T-cell (primary cell): ENCODE measurements at regions not wholly inside any gene's neighbourhood (a gene's known extent, or its start where the extent isn't known, plus 50 kb on each side); places are given as distances from the start of the nearest gene placed in this dataset.

Experiments used
- ATAC-seq, 4 experiments: fragments of 200-7000 bp in 3 of 4; fragments of 150-1000 bp in 1 of 4; cut with Tn5 transposase; replicated peaks in 1 of 4; 1 replicate in 3 of 4; 2 replicates in 1 of 4; pipeline ENCODE4 v1.10.0; 2021; ENCODE audit warnings: moderate library complexity in 3 of 4, mild to moderate bottlenecking in 2 of 4, moderate number of reproducible peaks in 1 of 4
- CTCF ChIA-PET, 2 donors: fragments of 300-600 bp; sonication (Branson Sonifier 250); formaldehyde crosslinking; loops; one replicate each; lab custom pipeline; 2022; ENCODE audit warnings: antibody characterized with exemption in 2 of 2; lab: Charles Lee
- POLR2A ChIA-PET, 2 donors: fragments of 300-600 bp; sonication (Branson Sonifier 250); formaldehyde crosslinking; loops; one replicate each; lab custom pipeline; 2022; ENCODE audit warnings: antibody characterized with exemption in 2 of 2; lab: Charles Lee
- DNase-seq, 35 experiments: peaks; one replicate each; pipeline versions ENCODE4 v3.0.0 to v3.0.0-alpha.2; 2013 to 2023
- H3K27ac ChIP-seq: one replicate; pipeline ENCODE4 v1.5.1; 2013; ENCODE audit warnings: low read length
- H3K27me3 ChIP-seq, 2 experiments: replicated peaks in 1 of 2; 1 replicate in 1 of 2; 2 replicates in 1 of 2; pipeline versions ENCODE4 v1.6.1 to v1.7.0; 2013; ENCODE audit warnings: low read length in 1 of 2, mixed read lengths in 1 of 2; ENCODE audit not compliant: control insufficient read depth in 2 of 2, insufficient read depth in 2 of 2; ENCODE audit errors: extremely low read depth in 1 of 2
- H3K36me3 ChIP-seq, 2 donors: 1 replicate in 1 of 2; 2 replicates in 1 of 2; pipeline versions ENCODE4 v1.6.1 to v1.7.0; 2013; ENCODE audit warnings: low read length in 1 of 2; ENCODE audit not compliant: control insufficient read depth in 2 of 2, insufficient read depth in 1 of 2; ENCODE audit errors: extremely low read depth in 1 of 2
- H3K4me1 ChIP-seq, 2 experiments: 1 replicate in 1 of 2; 2 replicates in 1 of 2; pipeline versions ENCODE4 v1.6.1 to v1.7.0; 2013; ENCODE audit warnings: low read length in 2 of 2, mixed read lengths in 1 of 2; ENCODE audit not compliant: insufficient read depth in 2 of 2, control insufficient read depth in 1 of 2; ENCODE audit errors: extremely low read depth in 1 of 2
- H3K4me3 ChIP-seq, 2 donors: 1 replicate in 1 of 2; 2 replicates in 1 of 2; pipeline versions ENCODE4 v1.5.1 to v1.7.0; 2013; ENCODE audit warnings: mild to moderate bottlenecking in 2 of 2, low read length in 1 of 2, moderate library complexity in 1 of 2; ENCODE audit not compliant: control insufficient read depth in 1 of 2; ENCODE audit errors: extremely low read depth in 1 of 2
- H3K9me3 ChIP-seq: 2 replicates; pipeline ENCODE4 v1.7.0; 2013
- H3K27ac Mint-ChIP-seq, 2 donors: one replicate each; pipeline ENCODE4 v1.8.0; 2020 to 2021; ENCODE audit warnings: mild to moderate bottlenecking in 2 of 2, mixed read lengths in 2 of 2
- H3K27me3 Mint-ChIP-seq, 2 donors: one replicate each; pipeline ENCODE4 v1.8.0; 2021 to 2022; ENCODE audit warnings: mixed read lengths in 2 of 2
- H3K36me3 Mint-ChIP-seq: one replicate; pipeline ENCODE4 v1.8.0; 2021; ENCODE audit warnings: mixed read lengths
- H3K4me1 Mint-ChIP-seq, 3 donors: one replicate each; pipeline ENCODE4 v1.8.0; 2020 to 2022; ENCODE audit warnings: mixed read lengths in 3 of 3, mild to moderate bottlenecking in 1 of 3
- H3K4me3 Mint-ChIP-seq, 3 donors: one replicate each; pipeline ENCODE4 v1.8.0; 2020 to 2022; ENCODE audit warnings: mild to moderate bottlenecking in 3 of 3, mixed read lengths in 3 of 3, moderate library complexity in 3 of 3
- H3K9me3 Mint-ChIP-seq, 3 donors: one replicate each; pipeline ENCODE4 v1.8.0; 2020 to 2022; ENCODE audit warnings: mixed read lengths in 3 of 3
- WGBS: methylation state at CpG from one replicate; pipeline ENCODE4 v1.1.5; 2013; ENCODE audit warnings: missing lambda C conversion rate; ENCODE audit not compliant: insufficient coverage; 5-methylcytosine and 5-hydroxymethylcytosine counted together

- no peaks in the 10 kb centered on the region for H3K36me3 Mint-ChIP-seq
- DNase-seq (no peak), ATAC-seq (no peak)
- H3K9me3 Mint-ChIP-seq, result no peaks in the 10 kb centered on the region
- no peaks in the 10 kb centered on the region for H3K4me1 ChIP-seq
- no peaks in the 10 kb centered on the region for H3K9me3 ChIP-seq
- WGBS, result 42% methylated on average over 3 of the region's 5 CpGs
- no peak overlapping the region for H3K27ac ChIP-seq
- no peak overlapping the region for H3K4me3 Mint-ChIP-seq
- CTCF ChIA-PET, result no interaction called here
- no peaks in the 10 kb centered on the region for H3K36me3 ChIP-seq
- H3K27me3 ChIP-seq, result no peaks in the 10 kb centered on the region
- H3K27ac Mint-ChIP-seq, result no peak overlapping the region
- no peaks in the 10 kb centered on the region for H3K4me1 Mint-ChIP-seq
- H3K4me3 ChIP-seq, result no peak overlapping the region
- POLR2A ChIA-PET, result interaction anchor here in 1 of 2 donors (0.6 kb wide), 1 partner anchor 1769 kb away, joined by 4 read pairs; no protein-coding TSS in a partner anchor
- peaks cover 9 to 12% of the 10 kb centered on the region in 2 donors for H3K27me3 Mint-ChIP-seq
Observed at GRCh38 chr13:91155512-91156114, 191.9 kb upstream of the MIR17HG start.

- POLR2A ChIA-PET, result no interaction called here
- DNase-seq (no peak), ATAC-seq (no peak)
- Mint-ChIP-seq H3K27me3 (peaks cover 9 to 12% of the 10 kb centered on the region in 2 donors), H3K4me1 (no peaks in the 10 kb centered on the region), H3K27ac (no peak overlapping the region), H3K9me3 (no peaks in the 10 kb centered on the region), H3K4me3 (no peak overlapping the region), H3K36me3 (no peaks in the 10 kb centered on the region)
- CTCF ChIA-PET, result interaction anchor here (0.5 to 0.7 kb wide), 2 partner anchors 48 to 1678 kb away, joined by 3 read pairs; no protein-coding TSS in a partner anchor
- no peak overlapping the region for H3K27ac ChIP-seq
- H3K9me3 ChIP-seq, result no peaks in the 10 kb centered on the region
- WGBS, result no CpG with 5 or more reads among the region's 4 CpGs
- no peak overlapping the region for H3K4me3 ChIP-seq
- H3K27me3 ChIP-seq, result no peaks in the 10 kb centered on the region
- no peaks in the 10 kb centered on the region for H3K36me3 ChIP-seq
- no peaks in the 10 kb centered on the region for H3K4me1 ChIP-seq
Observed at GRCh38 chr13:91157273-91158016, 190.0 kb upstream of the MIR17HG start.

- H3K4me1 ChIP-seq, result no peaks in the 10 kb centered on the region
- 42% methylated on average over 2 of the region's 4 CpGs for WGBS
- Mint-ChIP-seq H3K9me3 (no peaks in the 10 kb centered on the region), H3K4me3 (no peak overlapping the region), H3K27ac (no peak overlapping the region), H3K36me3 (no peaks in the 10 kb centered on the region), H3K4me1 (no peaks in the 10 kb centered on the region), H3K27me3 (peaks cover 8 to 9% of the 10 kb centered on the region in 2 donors)
- H3K36me3 ChIP-seq, result no peaks in the 10 kb centered on the region
- no peak overlapping the region for H3K27ac ChIP-seq
- DNase-seq (no peak), ATAC-seq (no peak)
- ChIA-PET CTCF (interaction anchor here (0.7 to 0.9 kb wide), 2 partner anchors 16 to 47 kb away, joined by 3 read pairs; no protein-coding TSS in a partner anchor), POLR2A (no interaction called here)
- no peaks in the 10 kb centered on the region for H3K27me3 ChIP-seq
- H3K4me3 ChIP-seq, result no peak overlapping the region
- no peaks in the 10 kb centered on the region for H3K9me3 ChIP-seq
Observed at GRCh38 chr13:91158017-91158395, 189.5 kb upstream of the MIR17HG start.

GRCh38 chr13:91162180-91162579, 185.3 kb upstream of the MIR17HG start:
- no peaks in the 10 kb centered on the region for H3K4me1 ChIP-seq
- H3K27me3 ChIP-seq, result no peaks in the 10 kb centered on the region
- WGBS, result 95% methylated on average over 2 of the region's 3 CpGs
- Mint-ChIP-seq H3K4me1 (no peaks in the 10 kb centered on the region), H3K36me3 (no peaks in the 10 kb centered on the region), H3K27ac (no peak overlapping the region), H3K9me3 (no peaks in the 10 kb centered on the region), H3K4me3 (no peak overlapping the region), H3K27me3 (peaks cover 1 to 6% of the 10 kb centered on the region in 2 donors)
- no peaks in the 10 kb centered on the region for H3K9me3 ChIP-seq
- H3K36me3 ChIP-seq, result no peaks in the 10 kb centered on the region
- CTCF ChIA-PET, result no interaction called here
- no peak for ATAC-seq
- no peak overlapping the region for H3K27ac ChIP-seq
- no peak for DNase-seq
- H3K4me3 ChIP-seq, result no peak overlapping the region
- POLR2A ChIA-PET, result no interaction called here

- no CpG with 5 or more reads among the region's 1 CpG for WGBS
- POLR2A ChIA-PET, result no interaction called here
- no peak overlapping the region for H3K27ac Mint-ChIP-seq
Observed at GRCh38 chr13:91162589-91162988, 184.9 kb upstream of the MIR17HG start.

GRCh38 chr13:91165758-91166157, 181.7 kb upstream of the MIR17HG start:
- H3K9me3 Mint-ChIP-seq, result no peaks in the 10 kb centered on the region
- DNase-seq (no peak), ATAC-seq (no peak)
- Histone ChIP-seq H3K27ac (no peak overlapping the region), H3K27me3 (no peaks in the 10 kb centered on the region), H3K9me3 (no peaks in the 10 kb centered on the region), H3K4me3 (no peak overlapping the region), H3K4me1 (no peaks in the 10 kb centered on the region), H3K36me3 (no peaks in the 10 kb centered on the region)
- ChIA-PET POLR2A (no interaction called here), CTCF (no interaction called here)
- H3K4me1 Mint-ChIP-seq, result no peaks in the 10 kb centered on the region
- H3K4me3 Mint-ChIP-seq, result no peak overlapping the region
- peaks cover 0 to 7% of the 10 kb centered on the region in 2 donors for H3K27me3 Mint-ChIP-seq
- no peak overlapping the region for H3K27ac Mint-ChIP-seq
- 100% methylated on average over 1 of the region's 3 CpGs for WGBS
- H3K36me3 Mint-ChIP-seq, result no peaks in the 10 kb centered on the region

More at GRCh38 chr13:91162589-91162988, 184.9 kb upstream of the MIR17HG start:
- Mint-ChIP-seq H3K4me1 (no peaks in the 10 kb centered on the region), H3K9me3 (no peaks in the 10 kb centered on the region), H3K27me3 (peaks cover 0 to 4% of the 10 kb centered on the region in 2 donors), H3K36me3 (no peaks in the 10 kb centered on the region), H3K4me3 (no peak overlapping the region)
- no peaks in the 10 kb centered on the region for H3K9me3 ChIP-seq
- CTCF ChIA-PET, result no interaction called here
- no peaks in the 10 kb centered on the region for H3K4me1 ChIP-seq
- no peak overlapping the region for H3K4me3 ChIP-seq
- DNase-seq, result no peak
- no peaks in the 10 kb centered on the region for H3K36me3 ChIP-seq
- no peaks in the 10 kb centered on the region for H3K27me3 ChIP-seq
- H3K27ac ChIP-seq, result no peak overlapping the region
- no peak for ATAC-seq
